Upper lobe of left lung (tissue), 4 donors: ENCODE measurements at regions not wholly inside any gene's neighbourhood (a gene's known extent, or its start where the extent isn't known, plus 50 kb on each side); places are given as distances from the start of the nearest gene placed in this dataset.

ENCODE experiments used
- CTCF ChIP-seq, 6 experiments: fragments of 450-650 bp in 4 of 6; fragments of 200-600 bp in 2 of 6; sonication (generic) in 2 of 6; IDR thresholded peaks; one replicate each; pipeline ENCODE4 v1.5.1; 2016 to 2019; ENCODE audit warnings: antibody characterized with exemption in 6 of 6
- EP300 ChIP-seq, 4 donors: sonication (generic); formaldehyde crosslinking; IDR thresholded peaks; one replicate each; pipeline ENCODE4 v1.5.1; 2017; ENCODE audit warnings: antibody characterized with exemption in 4 of 4, control low read depth in 2 of 4
- POLR2AphosphoS5 ChIP-seq, 2 donors: sonication (generic); formaldehyde crosslinking; IDR thresholded peaks; one replicate each; pipeline ENCODE4 v1.5.1; 2017; ENCODE audit warnings: antibody characterized with exemption in 2 of 2

GRCh38 chr6:90369651-90370050 is 73.0 kb upstream of the BACH2 start:
- TF ChIP-seq CTCF (IDR thresholded peaks at IDR 0.05) (no peak), POLR2AphosphoS5 (IDR thresholded peaks at IDR 0.05) (no peak), EP300 (IDR thresholded peaks at IDR 0.05) (no peak)
